SIG-M5 treated with dmso at 0.1 percent for 504 hours (cell line): ENCODE measurements at regions not wholly inside any gene's neighbourhood (a gene's known extent, or its start where the extent isn't known, plus 50 kb on each side); places are given as distances from the start of the nearest gene placed in this dataset.
"Not testable (repeated sequence)": the region's sequence is repeated elsewhere in the genome, so short reads cannot be mapped to it uniquely, and the experiment has no call there.

Source experiments
- DNase-seq: peaks from one replicate; lab custom pipeline; 2025; ENCODE audit not compliant: unreplicated experiment; lab: John Stamatoyannopoulos, UW

DNA sequence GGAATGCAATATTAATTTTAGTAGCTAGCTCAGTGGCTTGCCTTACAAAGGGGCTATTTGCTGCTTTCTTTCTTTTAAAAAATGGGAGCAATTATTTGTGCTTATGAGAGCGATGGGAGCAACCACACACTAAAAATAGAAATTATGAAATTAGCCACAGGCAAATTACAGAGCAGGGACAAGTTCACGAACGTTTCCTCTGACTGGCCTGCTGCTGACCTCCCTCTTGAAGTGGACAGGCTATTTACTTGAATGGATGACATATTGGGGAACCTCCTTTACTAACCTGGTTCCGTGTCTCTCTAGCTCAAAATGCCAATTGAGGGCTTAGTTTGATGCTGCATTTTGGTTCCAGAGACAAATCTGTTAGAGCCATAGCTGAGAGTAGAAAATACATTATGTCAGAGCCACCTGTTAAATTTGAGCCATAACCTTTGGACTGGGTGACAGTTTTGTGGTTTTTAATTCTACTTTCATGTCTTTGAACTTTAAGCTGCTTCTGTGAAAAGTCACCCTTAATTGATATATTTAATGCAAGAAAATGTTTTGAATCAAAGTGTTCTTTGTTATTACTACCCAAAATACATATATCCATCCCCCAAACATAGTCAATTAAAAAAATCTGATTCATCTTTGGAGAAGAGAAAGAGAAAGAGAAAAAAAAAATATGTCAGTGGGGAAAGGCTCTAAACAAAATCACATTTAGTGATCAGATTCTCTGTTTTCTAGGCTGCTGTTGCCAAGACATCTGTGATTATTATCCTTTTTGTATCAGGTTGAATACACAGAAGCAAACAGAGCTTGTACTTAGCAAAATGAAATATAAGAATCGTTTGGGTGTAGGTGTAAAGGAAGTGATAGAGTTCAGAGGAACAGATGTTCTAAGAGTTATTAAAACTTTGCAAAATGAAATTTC, 351.9 kb downstream of the ADGRL2 start:
- no peak for DNase-seq

DNA sequence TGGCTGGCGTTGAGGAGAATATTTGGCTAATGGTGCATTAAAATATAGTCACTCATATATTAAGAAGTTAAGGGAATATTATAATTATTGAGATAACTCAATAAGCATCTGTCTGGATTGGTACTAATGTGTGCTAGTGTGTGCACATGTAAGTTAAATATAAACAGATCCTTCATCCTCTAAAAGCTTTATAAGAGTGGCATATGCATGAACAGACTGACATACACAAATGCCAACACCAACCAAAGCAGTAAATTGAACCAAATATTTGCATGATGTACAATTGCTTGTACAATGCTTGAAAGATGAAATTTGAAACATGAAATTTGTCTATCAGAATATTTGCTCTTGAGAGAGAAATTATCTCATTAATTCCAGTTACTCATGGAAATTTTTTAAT, 344.9 kb downstream of the ADGRL2 start:
- DNase-seq, result no peak

DNA sequence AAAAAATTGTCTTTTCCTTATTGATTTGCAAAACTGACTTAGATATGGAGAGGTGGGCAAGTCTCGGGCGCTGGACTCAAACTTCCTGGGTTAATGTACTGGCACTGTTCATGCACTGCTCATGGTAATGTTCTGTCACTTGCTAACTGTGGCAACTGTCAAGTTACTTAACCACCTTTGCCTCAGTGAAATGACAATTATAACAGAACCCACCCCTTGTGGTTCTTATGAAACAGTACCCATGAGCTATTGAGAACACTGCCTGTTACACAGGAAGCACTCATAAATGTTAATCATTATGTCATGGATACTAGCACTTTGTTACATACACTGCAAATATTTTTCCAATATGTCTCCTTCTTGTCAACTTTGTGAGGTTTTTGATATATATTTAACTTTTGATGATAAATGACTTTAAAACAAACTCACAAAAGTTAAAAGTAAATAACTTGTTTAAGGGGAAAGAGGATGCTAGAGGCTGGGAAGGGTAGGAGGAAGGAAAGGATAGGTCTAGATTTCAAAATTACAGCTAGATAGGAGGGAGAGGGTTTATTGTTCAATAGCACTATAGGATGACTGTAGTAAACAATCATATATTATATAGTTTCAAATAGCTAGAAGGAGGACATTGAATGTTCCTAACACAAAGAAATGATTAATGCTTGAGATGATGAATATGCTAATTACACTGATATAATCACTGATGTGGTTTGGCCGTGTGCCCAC, 342.5 kb downstream of the ADGRL2 start:
- DNase-seq, result no peak

GRCh38 chr1:82141390-82141789, 340.7 kb downstream of the ADGRL2 start:
- DNase-seq, result no peak

- DNase-seq, result no peak
Measured at GRCh38 chr1:82139751-82140468, 339.2 kb downstream of the ADGRL2 start.

- DNase-seq, result not testable (repeated sequence)
Measured at GRCh38 chr1:82136351-82136750, 335.6 kb downstream of the ADGRL2 start.

DNA sequence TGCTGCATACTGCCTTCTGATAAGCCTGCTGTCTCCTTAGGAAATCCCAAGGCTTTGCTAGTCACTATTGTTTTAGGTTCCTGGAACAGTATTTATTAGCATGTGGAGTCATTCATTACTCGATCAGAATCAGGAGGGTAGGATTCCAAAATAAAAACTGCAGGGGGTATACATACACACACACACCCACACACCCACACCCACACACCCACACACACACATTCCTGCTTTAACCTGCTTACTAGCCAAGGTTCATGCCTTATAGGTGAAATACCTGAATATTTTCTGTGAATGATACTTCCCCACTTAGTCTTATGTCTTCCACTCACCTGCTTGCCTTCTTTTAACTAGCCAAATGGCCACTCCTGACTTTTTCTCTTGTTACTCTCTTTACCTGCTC, 325.1 kb downstream of the ADGRL2 start:
- no peak for DNase-seq

- DNase-seq, result no peak
Measured at GRCh38 chr1:82125119-82125518, 324.4 kb downstream of the ADGRL2 start.

DNA sequence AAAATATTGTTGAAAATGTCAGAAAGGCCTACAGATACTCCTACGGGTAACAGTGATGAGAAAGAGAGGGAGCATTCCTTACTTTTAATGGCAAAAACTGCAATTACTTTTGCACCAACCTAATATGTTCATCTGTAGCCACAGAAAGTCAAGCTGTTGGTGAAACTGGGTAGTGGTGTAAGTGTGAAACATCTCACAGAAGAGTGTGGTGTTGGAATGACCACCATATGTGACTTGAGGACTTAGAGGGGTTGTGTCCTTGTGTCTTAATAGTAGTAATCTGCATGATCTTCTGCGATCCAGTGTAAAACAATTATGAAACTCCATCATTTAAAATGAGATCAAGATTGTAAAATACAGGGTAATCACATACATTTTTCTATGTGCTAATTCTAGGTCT, 320.7 kb downstream of the ADGRL2 start:
- DNase-seq, result no peak

DNA sequence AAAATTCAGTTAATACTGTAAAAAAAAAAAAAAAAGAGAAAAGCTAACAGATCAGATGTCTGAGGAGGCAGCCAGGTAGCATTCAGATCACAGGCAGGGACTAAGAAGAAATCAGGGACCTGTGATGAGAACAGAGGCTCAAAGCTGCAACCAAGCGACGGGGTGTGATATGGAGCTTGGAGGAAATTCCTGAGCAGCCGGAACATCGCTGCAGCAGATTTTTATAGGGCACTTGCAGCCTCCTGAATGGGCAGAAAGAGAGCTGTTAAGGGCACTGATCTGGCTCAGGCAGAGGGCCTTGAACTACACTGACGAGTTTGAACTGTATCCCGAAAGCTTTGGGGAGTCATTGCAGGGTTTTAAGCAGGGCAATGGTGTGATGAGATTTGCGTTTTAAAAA, 315.4 kb downstream of the ADGRL2 start:
- DNase-seq, result no peak

GRCh38 chr1:82114887-82115286, 314.2 kb downstream of the ADGRL2 start:
- no peak for DNase-seq

GRCh38 chr1:82110366-82111254, 309.9 kb downstream of the ADGRL2 start:
- DNase-seq, result no peak

- DNase-seq, result no peak
Measured at GRCh38 chr1:82108843-82109242, 308.1 kb downstream of the ADGRL2 start.

GRCh38 chr1:82106672-82107071, 305.9 kb downstream of the ADGRL2 start:
- DNase-seq, result no peak

DNA sequence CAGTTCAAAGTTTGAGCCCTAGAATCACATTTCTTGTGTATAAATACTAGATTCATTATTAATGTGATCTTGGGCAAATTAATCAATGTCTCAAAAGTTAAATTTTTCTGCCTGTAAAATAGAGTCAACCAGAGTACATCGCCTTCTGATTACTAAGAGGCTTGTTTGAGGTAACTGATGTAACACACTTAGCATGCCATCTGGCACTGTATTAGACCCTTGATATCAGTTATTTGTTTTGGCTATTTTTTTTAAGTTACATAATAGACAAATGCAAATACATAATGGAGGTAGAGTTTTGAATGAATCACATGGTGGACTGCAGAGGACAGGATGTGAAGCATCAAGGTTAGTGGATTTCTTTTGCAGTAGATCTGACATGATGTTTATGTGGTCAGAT, 298.4 kb downstream of the ADGRL2 start:
- DNase-seq, result no peak

DNA sequence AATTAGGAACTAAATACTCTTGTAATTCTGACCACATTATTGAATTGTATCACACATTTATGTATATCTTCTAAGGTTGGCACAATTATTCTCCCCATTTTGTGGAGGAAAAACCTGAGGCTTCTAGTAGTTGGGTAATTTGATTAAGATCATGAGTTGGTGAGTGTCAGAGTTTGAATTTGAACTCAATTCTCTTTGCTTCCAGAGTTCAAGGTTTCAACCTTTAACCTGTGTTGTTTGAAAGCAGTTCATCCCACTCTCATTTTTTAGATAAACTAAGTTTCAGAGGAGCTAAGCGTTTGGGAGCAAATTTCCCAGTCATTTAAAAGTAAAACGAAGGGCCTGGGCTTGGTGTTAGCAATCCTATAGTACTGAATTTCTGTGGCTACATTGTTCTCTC, 293.4 kb downstream of the ADGRL2 start:
- no peak for DNase-seq

DNA sequence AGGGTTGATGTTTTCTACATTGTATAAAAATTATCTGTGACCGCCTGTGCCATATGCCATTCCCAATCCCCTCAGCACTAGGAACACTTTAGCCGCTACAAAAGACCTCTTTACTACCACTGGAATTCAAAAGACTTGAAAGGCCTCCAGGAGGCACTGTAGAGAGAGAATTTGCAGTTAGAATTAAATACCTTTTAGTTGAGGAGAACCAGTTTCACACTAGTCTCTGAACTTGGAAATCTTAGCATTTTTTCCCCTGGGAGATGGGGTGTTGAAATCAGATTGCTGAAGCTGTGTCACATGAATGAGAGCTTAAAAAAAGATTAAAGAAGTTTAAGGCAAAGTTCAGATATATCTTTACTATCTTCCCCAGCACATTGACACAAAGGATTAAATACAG, 291.0 kb downstream of the ADGRL2 start:
- DNase-seq, result no peak

DNA sequence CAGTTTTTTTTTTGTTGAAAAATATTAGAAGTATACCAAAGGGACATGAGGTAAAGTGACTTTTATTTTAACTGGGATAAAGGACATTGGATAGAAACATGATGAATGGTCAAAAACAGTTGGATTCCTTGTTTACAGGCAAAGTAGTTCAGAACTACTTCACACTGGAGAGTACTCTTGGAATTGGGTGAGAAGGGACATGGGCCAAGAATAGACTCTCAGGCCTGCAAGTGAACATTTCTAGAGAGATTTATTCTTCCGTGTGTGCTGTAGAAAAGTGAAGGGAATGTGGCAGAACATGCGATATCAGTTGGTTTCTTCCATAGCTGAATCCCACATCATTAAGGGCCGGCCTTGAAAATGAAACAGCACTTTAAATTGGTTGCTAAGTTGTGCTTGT, 290.5 kb downstream of the ADGRL2 start:
- no peak for DNase-seq

DNA sequence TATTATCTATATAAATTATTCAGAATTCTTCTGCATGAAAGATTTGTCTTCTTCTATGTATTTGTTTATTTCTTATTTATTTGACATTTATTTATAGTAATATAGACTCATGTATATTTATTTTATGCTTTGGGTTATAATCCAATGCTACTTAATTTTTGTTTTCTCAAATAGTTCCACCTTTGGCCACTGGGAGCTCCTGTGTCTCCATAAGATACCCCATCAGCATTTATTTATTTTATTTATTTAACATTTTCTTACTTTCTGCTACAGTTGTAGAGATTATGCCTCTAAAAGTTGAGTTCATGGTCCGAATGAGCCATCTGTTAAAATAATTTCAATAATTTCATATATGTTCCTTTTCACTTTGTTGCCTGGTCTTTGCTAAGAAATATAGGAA, 289.4 kb downstream of the ADGRL2 start:
- DNase-seq, result no peak

DNA sequence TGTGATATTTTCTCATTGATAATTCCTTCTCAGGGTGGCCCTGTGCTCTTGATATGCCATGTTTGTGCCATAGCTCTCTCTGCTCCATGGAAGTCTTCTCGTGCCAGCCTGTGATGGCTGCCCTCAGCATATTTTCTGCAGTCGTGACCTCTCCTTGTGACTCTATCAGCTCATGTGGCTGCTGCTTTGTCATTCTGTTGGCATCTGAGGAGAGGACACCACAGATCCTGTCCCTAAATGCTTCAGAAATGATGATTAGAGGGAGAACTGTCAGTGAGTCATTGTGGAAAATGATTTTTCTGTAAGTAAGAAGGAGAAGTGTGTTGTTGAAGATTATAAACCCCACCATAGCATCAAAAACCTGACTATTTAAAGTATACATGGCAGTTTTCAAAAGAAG, 286.0 kb downstream of the ADGRL2 start:
- DNase-seq, result no peak

DNA sequence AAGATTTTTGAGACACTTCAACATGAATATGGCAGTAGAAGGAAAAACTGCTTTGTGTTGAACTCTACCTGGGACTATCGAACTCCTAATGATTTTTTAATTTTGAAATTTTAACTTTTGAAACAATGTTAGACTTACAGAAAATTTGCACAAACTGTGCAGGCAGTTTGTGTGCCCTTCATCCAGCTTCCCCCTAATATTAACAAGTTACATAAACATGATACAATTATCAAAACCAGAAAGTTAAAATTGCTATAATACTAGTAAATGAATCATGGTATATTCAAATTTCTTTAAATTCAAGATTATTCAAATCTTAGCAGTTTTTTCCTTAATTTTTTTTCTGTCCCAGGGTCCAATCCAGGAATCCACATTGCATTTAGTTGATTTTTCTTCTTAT, 278.9 kb downstream of the ADGRL2 start:
- no peak for DNase-seq
